ENCODE measurements at regions not wholly inside any gene's neighbourhood (a gene's known extent, or its start where the extent isn't known, plus 50 kb on each side); places are given as distances from the start of the nearest gene placed in this dataset.

GRCh38 chr13:54597540-54598088 is 1569.0 kb downstream of the OLFM4 start:
- no peak for TF ChIP-seq POLR2A (IDR thresholded peaks at IDR 0.05)
- TF ChIP-seq CTCF (IDR thresholded peaks at IDR 0.05): no peak
- Histone ChIP-seq H3K4me3 (replicated peaks in 1 of 3) (no peak overlapping the region), H3K27me3 (no peaks in the 10 kb centered on the region), H3K36me3 (no peaks in the 10 kb centered on the region), H3K4me1 (no peaks in the 10 kb centered on the region), H3K27ac (no peak overlapping the region), H3K9me3 (no peaks in the 10 kb centered on the region)
- intact Hi-C loops (cut with DNase I): no loop called here
- no peak for DNase-seq
- 87 to 88% methylated on average over 4 of the region's 4 CpGs for WGBS, 2 donors

- Histone ChIP-seq H3K27ac (no peak overlapping the region), H3K36me3 (no peaks in the 10 kb centered on the region), H3K27me3 (no peaks in the 10 kb centered on the region), H3K9me3 (no peaks in the 10 kb centered on the region), H3K4me1 (no peaks in the 10 kb centered on the region), H3K4me3 (replicated peaks in 1 of 3) (no peak overlapping the region)
- DNase-seq: no peak
- WGBS, 2 donors: 39 to 41% methylated on average over 1 of the region's 1 CpG
- intact Hi-C loops (cut with DNase I): no loop called here
- no peak for TF ChIP-seq CTCF (IDR thresholded peaks at IDR 0.05)
- no peak for TF ChIP-seq POLR2A (IDR thresholded peaks at IDR 0.05)
Measured at GRCh38 chr13:54599413-54599812, 1570.8 kb downstream of the OLFM4 start.

GRCh38 chr13:54606944-54607343 is 1578.3 kb downstream of the OLFM4 start:
- Histone ChIP-seq H3K4me3 (replicated peaks in 1 of 3) (no peak overlapping the region), H3K27me3 (no peaks in the 10 kb centered on the region), H3K36me3 (no peaks in the 10 kb centered on the region), H3K4me1 (no peaks in the 10 kb centered on the region), H3K9me3 (no peaks in the 10 kb centered on the region), H3K27ac (no peak overlapping the region)
- 74 to 79% methylated on average over 1 of the region's 1 CpG for WGBS, 2 donors
- intact Hi-C loops (cut with DNase I): no loop called here
- TF ChIP-seq CTCF (IDR thresholded peaks at IDR 0.05) (no peak), POLR2A (IDR thresholded peaks at IDR 0.05) (no peak)
- no peak for DNase-seq

GRCh38 chr13:54607421-54607820 is 1578.8 kb downstream of the OLFM4 start:
- DNase-seq: no peak
- Histone ChIP-seq H3K9me3 (no peaks in the 10 kb centered on the region), H3K27me3 (no peaks in the 10 kb centered on the region), H3K4me1 (no peaks in the 10 kb centered on the region), H3K36me3 (no peaks in the 10 kb centered on the region), H3K27ac (no peak overlapping the region), H3K4me3 (replicated peaks in 1 of 3) (no peak overlapping the region)
- TF ChIP-seq POLR2A (IDR thresholded peaks at IDR 0.05) (no peak), CTCF (IDR thresholded peaks at IDR 0.05) (no peak)
- intact Hi-C loops (cut with DNase I): no loop called here

- no peak overlapping the region for H3K4me3 ChIP-seq (replicated peaks in 1 of 3)
- no peak overlapping the region for H3K27ac ChIP-seq
- no peak for DNase-seq
- 68% methylated on average over 5 of the region's 5 CpGs for WGBS, 2 donors
- no peaks in the 10 kb centered on the region for H3K9me3 ChIP-seq
- intact Hi-C loops (cut with DNase I): no loop called here
- H3K36me3 ChIP-seq: no peaks in the 10 kb centered on the region
- TF ChIP-seq POLR2A (IDR thresholded peaks at IDR 0.05): no peak
- no peak for TF ChIP-seq CTCF (IDR thresholded peaks at IDR 0.05)
- H3K27me3 ChIP-seq: no peaks in the 10 kb centered on the region
- H3K4me1 ChIP-seq: no peaks in the 10 kb centered on the region
Measured at GRCh38 chr13:54611390-54611789, 1582.8 kb downstream of the OLFM4 start.

All from thyroid gland (tissue), 4 donors.